AG10803 (cell line): ENCODE measurements at regions not wholly inside any gene's neighbourhood (a gene's known extent, or its start where the extent isn't known, plus 50 kb on each side); places are given as distances from the start of the nearest gene placed in this dataset.

ENCODE experiments used
- DNase-seq: peaks from one replicate; pipeline ENCODE4 v3.0.0; 2010; ENCODE audit warnings: low read depth
- H3K4me3 ChIP-seq: 2 replicates; pipeline ENCODE4 v1.5.1; 2011; ENCODE audit warnings: mild to moderate bottlenecking, low read length, control low read depth
- CTCF ChIP-seq: conservative IDR thresholded peaks from 2 replicates; pipeline ENCODE4 v1.5.1; 2011; ENCODE audit warnings: mild to moderate bottlenecking, low read length, control low read depth, inconsistent platforms

GRCh38 chr2:136381245-136381644 lies 263.3 kb upstream of the CXCR4 start:
- no peak for TF ChIP-seq CTCF
- no peak overlapping the region for H3K4me3 ChIP-seq
- DNase-seq: no peak

- no peak overlapping the region for H3K4me3 ChIP-seq
- TF ChIP-seq CTCF: peak; percentile 60
- DNase-seq: peak; percentile 24
Measured at GRCh38 chr2:136378712-136379595, 261.0 kb upstream of the CXCR4 start.

GRCh38 chr2:136377423-136378382 lies 259.8 kb upstream of the CXCR4 start:
- no peak for TF ChIP-seq CTCF
- no peak for DNase-seq
- H3K4me3 ChIP-seq: no peak overlapping the region

- DNase-seq: peak; percentile 35
- TF ChIP-seq CTCF: no peak
- no peak overlapping the region for H3K4me3 ChIP-seq
Measured at GRCh38 chr2:136376798-136377211, 258.9 kb upstream of the CXCR4 start.

GRCh38 chr2:136376211-136376610 lies 258.3 kb upstream of the CXCR4 start:
- DNase-seq: no peak
- H3K4me3 ChIP-seq: no peak overlapping the region
- no peak for TF ChIP-seq CTCF

GRCh38 chr2:136375017-136375901 lies 257.3 kb upstream of the CXCR4 start:
- DNase-seq: no peak
- no peak overlapping the region for H3K4me3 ChIP-seq
- no peak for TF ChIP-seq CTCF
